NCI-H146 treated with DMSO at 0.1 percent for 48 hours (cell line): ENCODE measurements at regions not wholly inside any gene's neighbourhood (a gene's known extent, or its start where the extent isn't known, plus 50 kb on each side); places are given as distances from the start of the nearest gene placed in this dataset.
"Not testable (repeated sequence)": the region's sequence is repeated elsewhere in the genome, so short reads cannot be mapped to it uniquely, and the experiment has no call there.

Experiments used
- DNase-seq: peaks from one replicate; lab custom pipeline; 2025; ENCODE audit not compliant: unreplicated experiment; lab: John Stamatoyannopoulos, UW

DNA sequence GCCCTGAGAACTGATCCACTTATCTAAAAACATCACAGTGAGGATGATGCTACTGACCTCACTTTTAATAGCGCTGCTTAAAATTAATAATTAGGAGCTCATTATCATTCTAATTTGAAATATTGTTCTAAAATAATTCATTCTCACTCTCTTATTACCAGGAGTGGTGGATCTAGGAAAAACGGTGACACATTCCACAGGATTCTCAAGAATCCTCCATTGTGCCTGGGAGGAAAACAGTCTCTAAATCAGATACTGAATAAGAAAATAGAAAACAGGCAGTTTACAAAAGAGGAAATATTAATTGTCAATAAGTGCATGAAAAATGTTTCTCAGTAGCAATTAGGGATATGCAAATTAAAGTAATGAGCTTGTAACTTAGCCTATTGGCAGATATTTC, 187.4 kb downstream of the TENT5A start:
- no peak for DNase-seq

DNA sequence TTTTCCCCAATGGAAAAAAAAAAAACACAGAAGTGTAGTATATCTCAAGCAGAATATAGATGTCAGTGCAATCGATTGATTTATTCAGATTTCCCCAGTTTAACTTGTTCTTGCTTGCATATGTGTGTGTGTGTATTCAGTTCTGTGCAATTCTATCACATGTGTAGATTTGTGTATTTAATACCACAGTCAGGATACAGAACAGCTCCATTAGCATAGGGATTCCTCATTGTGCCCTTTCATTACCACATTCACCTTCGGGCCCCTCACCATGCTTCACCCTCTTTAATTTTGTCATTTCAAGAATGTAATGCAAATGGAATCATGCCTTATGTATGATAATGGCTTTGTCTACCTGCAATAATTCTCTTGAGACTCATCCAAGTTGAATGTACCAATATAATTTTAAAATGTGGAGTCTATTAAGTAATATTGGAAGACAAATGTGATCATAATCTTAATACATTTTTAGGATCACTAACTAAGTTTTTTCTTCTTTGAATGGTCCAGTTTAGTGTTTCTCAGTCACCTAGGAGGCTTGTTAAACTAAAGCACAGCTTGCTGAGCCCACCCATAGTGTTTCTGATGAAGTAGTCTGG, 187.9 kb downstream of the TENT5A start:
- no peak for DNase-seq

DNA sequence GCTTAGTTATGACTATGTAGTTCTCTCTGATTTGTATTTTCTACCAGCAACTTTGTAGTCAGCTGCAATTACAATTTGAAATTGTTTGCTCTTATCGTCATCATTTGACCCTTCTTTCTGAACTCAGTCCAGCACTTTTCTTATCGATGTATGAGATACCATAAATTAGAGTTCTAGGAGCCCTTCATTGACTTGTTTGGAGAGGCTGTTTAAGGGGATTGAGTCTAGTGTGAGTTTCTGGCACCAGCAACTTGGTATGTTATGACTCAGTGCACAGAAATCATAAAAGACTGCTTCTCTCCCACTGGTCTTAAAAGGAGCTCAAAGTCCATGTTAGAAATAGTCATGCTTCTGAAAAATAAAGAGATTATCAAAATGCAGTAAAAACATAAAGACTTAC, 190.3 kb downstream of the TENT5A start:
- DNase-seq = peak; percentile 41

DNA sequence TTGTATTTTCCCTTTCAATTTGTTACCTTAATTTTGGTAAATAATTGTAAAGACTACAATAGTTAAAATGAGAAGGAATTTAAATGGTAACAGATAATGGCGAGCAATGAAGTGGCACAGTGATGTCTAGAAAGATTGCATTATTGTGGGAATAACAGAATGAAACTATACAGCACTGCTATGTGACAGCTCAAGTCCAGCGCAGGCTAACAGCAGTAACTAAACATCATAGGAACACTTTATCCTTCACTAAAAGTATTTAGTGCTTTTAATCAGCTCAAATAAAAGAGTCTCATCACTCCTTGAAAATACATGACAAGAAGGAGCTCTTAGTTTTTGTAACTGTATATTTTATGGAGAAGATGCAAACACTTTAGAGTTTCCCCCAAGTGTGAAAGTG, 190.8 kb downstream of the TENT5A start:
- peak; percentile 47 for DNase-seq

DNA sequence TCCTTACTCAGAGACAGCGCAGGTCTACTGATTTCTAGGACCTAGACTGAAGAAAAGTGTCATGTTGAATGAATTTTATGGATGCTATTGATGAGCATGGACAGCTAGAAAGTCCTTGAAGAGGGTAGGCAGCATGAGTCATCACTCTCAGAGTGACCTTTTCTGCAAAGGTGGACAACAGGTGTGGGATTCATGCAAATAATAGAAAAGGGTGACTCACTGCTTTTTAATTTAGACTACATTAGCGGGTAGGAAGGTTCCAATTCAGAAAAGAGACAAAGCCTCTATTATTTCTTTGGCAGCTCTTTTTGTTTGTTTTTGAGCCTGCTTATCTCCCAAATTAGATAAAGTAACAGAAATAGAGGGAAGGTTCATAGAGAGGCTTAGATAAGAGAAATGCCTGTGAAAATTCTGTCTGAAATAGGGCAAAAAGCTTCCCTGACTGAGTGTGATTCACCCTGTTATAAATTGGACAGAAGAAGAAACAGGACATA, 191.4 kb downstream of the TENT5A start:
- DNase-seq = peak; percentile 98

DNA sequence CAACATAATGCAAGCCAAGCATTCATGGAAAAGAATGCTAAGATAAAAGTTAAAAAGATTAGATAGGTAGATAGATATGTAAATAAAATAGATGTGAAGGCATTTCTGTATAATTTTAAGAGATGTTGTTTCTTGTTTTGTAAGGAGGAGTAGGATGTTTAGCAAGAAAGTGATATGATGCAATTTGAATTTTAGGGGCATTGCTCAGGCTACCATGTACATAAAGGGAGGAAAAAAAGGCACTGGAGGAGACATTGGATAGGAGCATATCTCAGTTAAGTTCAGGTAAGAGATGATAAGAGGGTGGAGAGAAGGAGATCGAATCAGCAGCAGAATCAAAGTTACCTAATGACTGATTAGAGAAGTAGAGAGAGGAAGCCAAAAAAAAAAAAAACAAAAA, 194.7 kb downstream of the TENT5A start:
- DNase-seq = no peak

DNA sequence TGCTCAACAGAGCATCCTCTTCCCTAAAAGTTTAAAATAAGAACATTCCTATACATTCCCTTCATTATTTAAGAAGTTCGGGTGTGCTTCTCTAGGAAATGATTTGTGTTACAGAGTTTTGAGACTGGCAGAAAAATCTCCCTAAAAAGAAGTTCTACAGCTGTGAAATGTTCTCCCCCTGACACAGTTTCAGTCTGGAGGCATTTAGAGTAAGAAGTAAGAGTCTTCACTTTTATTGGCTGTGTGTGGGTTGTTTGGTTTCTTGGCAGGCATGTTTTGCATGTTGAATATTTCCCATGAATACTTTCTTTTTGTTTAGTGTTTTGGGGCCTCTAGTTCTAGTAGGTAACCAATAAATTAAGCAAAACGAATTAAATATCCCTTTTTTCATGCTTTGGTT, 195.9 kb downstream of the TENT5A start:
- no peak for DNase-seq

DNA sequence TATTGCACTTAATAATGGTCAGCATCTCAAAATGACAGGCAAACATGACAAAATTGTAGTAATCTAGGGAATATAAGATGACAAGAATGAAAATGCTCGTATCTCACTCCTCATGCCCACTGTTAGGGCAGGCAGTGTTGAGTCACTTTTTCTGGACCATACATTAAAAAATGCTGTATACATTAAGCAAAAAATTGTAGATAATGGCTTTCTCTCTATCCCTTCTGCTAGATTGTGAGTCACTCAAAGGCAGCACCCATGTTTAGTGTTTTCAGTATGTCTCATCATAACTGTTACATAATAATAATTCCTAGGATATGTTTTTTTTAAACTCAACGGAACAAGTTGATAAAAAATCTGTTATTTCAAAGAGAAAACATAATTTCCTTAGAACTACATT, 199.3 kb downstream of the TENT5A start:
- DNase-seq = no peak

DNA sequence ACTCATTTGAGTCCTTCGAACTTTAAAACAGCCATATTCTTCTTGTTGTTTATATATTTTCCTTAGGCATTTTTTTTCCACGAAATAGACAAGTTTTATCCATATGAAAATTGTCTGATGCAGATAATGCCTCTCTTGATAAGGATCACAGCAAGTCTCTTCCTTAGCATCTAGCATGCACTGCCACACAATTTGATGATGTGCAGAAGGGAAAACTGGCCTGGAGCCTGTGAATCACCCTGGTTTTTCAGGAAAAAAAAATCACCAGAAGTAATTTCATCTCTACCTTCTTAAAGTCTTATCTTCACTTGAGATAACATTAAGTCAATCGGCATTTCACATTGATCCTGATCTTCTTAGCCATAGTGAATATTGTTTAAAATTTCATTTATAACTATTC, 199.8 kb downstream of the TENT5A start:
- no peak for DNase-seq

DNA sequence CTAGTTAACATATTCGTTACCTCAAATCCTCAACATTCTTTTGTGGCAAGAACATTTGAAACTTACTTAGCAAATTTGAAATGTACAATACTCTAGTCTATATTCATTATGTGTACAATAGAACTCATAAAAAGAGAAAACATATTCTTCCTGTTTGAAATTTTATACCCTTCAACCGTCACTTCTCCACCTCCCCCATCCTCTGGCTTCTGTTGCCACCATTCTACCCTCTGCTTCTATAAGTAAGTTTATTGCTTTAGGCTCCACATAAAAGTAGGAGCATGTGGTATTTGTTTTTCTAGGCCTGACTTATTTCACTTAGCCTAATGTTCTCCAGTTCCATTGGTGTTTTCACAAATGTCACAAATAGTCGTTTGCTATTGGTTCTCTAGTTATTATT, 205.3 kb downstream of the TENT5A start:
- no peak for DNase-seq

DNA sequence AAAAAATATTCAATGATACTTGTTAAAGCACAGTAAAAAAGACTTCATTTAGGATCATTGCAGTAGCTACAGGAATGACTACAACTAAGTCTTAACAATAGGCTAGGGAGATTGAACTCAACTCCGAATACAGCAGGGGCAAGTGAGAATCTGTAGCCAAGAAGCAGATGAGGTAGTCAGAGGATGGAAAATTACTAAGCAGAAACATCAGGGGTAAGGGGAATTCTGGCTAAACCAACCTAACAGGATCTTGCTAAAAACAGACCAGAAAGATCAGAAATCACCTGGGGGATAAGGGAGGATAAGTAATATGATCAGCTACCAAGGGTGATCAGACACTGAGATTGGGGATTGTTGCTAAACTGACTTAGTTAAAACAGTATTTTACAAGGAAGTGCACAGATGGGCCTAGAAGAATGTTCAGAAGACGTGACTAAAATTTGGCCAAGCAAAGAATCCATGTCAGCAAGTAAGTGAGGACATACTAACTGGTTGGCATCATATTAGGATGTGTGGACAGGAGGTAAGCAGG, 217.5 kb downstream of the TENT5A start:
- no peak for DNase-seq

DNA sequence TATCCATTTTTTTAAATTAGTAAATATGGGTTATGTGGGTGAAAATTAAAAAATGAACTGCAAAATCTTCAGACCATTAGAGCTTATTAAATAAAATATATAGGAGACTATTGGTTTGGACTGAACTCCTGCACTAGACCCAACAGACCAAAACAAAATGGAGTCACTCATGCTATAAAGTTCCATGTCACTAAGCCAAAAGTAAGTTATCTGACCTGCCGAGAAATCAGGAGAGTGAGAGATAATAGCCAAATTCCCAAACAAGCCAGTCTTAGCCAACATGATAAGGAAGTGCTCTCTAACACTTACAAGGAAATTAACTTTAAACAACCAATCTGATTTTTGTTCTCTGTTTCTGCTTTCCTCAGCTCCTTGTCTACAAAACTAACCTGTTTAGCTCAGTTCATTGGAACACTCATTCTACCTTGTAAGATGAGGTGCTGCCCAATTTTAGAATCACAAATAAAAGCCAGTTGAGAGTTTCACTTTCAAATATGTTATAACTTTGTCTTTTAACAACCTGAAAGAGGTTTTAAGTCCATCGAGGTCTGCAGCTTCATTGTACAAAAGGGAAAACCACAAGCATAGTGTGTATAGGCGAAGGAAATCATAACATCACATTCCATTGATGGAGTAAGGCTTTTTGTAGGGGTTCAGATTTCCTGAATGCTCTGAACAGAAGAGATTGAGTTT, 220.5 kb downstream of the TENT5A start:
- DNase-seq = no peak

DNA sequence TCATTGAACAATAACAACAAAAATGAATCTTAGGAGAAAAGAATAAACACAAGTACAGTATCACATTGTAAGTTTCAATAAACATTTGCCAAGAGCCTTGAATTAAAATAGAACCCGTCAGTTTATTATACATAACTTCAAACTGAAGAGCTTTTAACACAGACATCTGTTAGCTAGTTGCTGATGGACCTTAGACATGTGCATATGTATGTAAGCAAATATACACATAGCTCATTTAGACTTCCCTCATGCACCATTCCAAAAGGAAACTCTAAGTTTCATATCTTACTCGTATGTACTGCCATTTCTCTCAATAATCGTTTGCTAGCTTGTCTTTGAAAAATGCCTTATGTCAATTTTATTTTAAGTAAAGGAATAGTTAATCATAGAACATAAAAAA, 235.0 kb downstream of the TENT5A start:
- DNase-seq = no peak

DNA sequence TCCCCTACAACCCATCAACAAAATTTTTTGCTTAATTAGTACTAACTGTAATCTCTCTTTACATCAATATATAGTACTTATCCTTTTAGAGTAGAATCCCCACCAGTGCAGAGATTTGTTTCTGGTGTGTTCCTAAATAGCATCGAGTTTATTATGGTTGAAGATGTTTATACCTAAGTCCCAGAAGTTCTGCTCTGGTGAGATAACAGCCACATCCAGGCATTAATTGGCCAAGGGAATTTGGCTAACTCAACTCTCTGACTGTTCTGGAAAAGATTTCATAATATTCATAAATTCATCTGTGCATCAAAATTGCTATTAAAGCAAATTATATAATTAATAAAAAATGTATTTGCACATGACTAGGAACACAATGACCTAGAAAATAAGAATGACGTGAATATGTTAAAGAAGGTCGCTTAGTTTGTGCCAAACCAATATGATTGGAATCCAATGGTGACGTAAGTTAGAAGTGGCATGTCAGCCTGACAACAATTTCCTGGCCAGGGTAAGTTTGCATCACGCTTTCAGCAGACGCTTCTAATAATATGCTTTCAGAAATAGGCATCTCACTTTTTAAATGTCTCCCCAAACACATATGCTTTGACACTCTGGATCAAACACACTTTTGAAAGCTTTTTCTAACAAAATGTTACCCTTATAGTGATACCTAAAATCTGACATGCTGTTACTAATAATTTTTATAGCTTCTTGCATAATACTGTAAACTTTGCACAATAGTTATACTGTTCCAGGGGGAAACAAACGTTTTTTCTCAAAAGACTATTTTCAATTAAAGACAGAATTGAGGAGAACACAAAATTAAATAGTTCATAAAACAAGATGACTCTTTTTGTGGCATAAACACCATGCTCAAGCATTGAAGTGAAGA, 236.7 kb downstream of the TENT5A start:
- no peak for DNase-seq

DNA sequence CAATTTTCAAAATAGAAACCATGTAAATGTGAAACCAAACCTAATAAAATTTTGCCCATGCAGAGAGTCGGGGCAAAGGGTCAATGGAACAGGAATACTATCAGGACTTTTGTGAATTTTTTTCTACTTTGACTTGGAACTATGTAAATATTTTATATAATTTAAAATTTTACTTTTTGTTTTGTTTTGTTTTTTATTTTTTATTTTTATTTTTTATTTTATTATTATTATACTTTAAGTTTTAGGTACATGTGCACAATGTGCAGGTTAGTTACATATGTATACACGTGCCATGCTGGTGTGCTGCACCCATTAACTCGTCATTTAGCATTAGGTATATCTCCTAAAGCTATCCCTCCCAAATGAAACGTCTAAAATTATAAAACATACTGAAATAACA, 238.3 kb downstream of the TENT5A start:
- DNase-seq = not testable (repeated sequence)

DNA sequence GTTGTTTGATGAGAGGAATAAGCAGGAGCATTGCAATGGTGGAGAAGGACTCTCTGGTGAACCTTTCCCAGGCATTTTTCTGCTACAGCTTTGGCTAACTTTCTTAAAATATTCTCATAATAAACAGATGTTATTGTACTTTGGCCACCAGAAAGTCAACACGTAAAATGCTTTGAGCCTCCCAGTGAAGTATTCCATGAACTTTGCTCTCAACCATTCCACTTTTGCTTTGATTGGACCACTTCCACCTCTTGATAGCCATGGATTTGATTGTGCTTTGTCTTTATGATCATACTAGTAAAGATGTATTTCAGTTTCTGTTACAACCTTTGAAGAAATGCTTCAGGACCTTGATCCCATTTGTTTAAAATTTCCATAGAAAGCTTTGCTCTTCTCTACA, 241.1 kb downstream of the TENT5A start:
- DNase-seq = no peak

DNA sequence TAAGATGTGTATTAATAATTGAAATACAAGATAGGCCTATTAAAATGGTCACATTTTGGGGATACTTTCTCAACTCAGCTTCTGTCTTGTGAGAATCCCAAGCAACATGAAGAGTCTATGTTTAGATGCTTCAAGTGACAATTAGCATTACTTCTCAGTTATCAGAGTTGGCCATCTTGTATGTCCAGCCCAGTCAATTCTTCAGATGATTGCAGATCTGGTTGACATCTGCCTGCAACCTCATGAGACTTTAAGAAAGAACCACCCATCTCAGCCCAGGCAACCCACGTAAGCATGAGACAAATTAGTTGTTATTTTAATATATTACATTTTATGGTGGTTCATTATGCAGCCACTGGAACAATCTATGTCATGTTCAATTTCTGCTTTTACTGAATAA, 256.5 kb downstream of the TENT5A start:
- no peak for DNase-seq

DNA sequence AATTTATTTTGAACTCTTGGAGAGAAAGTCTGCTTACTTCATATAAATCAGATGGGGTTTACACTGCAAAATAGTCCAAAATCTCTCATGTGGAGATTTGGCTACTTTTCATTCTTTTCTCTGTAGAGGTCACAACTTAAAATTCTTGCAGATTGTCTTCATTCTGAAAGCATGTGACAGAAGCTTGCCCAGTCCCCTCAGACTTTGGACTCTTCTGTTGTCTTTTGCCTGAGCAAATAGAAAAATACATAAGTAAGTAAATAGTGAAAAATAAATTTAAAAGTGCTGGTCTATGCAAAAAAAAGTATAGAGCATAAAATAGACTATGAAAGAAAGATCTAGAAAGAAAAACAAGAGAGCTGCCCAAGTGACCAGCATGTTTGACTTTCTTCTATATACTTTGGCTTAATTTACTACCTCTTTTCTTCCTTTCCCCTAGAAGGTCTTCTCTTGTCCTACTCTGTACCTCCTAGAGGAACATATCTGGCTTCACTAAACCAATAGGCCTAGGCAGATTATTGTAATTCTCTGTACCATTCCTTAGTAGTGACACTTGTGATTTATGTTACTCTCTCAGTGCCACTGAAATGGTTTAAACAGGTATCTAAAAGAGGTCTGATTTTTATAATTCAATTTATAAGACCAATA, 260.9 kb downstream of the TENT5A start:
- DNase-seq = no peak

DNA sequence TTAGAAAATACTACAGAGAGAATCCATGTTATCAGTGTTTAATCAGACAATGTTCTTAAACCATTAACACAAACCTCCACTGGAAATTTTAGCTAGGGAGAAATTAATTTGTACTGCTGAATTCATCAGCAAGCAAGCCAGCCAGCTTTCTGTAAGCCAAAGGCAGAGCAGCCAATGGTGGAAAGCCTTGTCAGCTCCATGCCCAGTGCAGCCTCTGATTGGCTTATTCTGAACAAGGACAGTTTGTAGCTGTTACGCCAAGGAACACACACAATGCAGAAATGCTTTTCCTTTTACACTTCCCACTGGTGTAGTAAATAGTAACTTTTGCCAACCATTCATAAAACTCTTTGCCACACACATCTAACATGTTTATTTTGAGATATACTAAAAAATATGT, 265.0 kb downstream of the TENT5A start:
- DNase-seq = no peak

DNA sequence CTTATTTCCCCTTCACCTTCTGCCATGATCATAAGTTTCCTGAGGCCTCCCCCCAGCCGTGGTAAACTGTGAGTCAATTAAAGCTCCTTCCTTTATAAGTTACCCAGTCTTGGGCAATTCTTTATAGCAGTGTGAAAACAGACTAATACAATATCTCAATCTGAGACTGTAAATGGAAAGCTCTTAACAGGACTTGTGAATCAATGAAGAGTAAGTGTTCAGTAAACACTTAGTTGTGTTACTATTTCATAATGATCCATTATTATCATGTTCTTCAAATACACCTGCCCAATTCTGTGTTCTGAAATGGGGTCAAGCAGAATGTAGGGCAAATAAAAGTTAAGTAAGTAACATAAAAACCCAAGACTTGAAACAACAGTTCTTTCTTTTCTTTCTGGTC, 266.2 kb downstream of the TENT5A start:
- DNase-seq = peak; percentile 4

DNA sequence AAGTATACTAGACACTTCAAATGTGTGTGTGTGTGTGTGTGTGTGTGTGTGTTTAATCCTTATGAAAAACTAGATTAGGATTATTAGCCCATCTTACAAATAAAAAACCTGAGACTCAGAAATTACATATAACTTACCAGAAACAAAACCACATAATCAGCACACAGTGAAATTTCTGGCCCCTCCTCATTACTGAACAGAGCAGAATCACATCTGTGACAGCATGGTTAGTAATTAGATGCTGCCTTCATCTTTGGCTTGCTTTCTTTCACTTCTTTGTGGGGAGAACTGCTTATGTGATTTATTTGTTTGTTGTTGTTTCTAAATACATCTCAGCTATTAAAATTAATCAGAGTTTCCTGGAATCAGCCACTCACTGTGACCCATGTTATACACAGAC, 267.1 kb downstream of the TENT5A start:
- no peak for DNase-seq
